B cell (primary cell): ENCODE measurements at regions not wholly inside any gene's neighbourhood (a gene's known extent, or its start where the extent isn't known, plus 50 kb on each side); places are given as distances from the start of the nearest gene placed in this dataset.

ENCODE experiments used
- ATAC-seq: fragments of 200-7000 bp; cut with Tn5 transposase; one replicate; pipeline ENCODE4 v1.10.0; 2021; ENCODE audit warnings: low read depth, mild to moderate bottlenecking, moderate number of reproducible peaks, moderate library complexity
- CTCF ChIA-PET: fragments of 350-600 bp; sonication (Branson Sonifier 250); formaldehyde crosslinking; loops from one replicate; lab custom pipeline; 2021; ENCODE audit warnings: antibody characterized with exemption, inconsistent platforms; lab: Charles Lee
- POLR2A ChIA-PET: fragments of 350-600 bp; sonication (Branson Sonifier 250); formaldehyde crosslinking; loops from one replicate; lab custom pipeline; 2021; ENCODE audit warnings: antibody characterized with exemption; lab: Charles Lee
- DNase-seq: peaks from one replicate; pipeline ENCODE4 v3.0.0; 2013
- H2AFZ ChIP-seq: 2 replicates; pipeline ENCODE4 v1.6.1; 2012; ENCODE audit warnings: mild to moderate bottlenecking, low read depth, low read length; ENCODE audit not compliant: insufficient read depth, poor library complexity, severe bottlenecking
- H3K27ac ChIP-seq, 2 donors: 1 replicate in 1 of 2; 2 replicates in 1 of 2; pipeline ENCODE4 v1.5.1; 2012 to 2013; ENCODE audit warnings: low read length in 2 of 2, mild to moderate bottlenecking in 2 of 2, moderate library complexity in 1 of 2
- H3K27me3 ChIP-seq, 4 experiments: fragments of 200-600 bp in 1 of 4; sonication (generic) in 1 of 4; replicated peaks in 1 of 4; 1 replicate in 2 of 4; 2 replicates in 2 of 4; pipeline versions ENCODE4 v1.6.1 to v1.7.0; 2013 to 2016; ENCODE audit warnings: low read length in 3 of 4, mild to moderate bottlenecking in 2 of 4, mixed read lengths in 1 of 4, moderate library complexity in 1 of 4; ENCODE audit not compliant: insufficient read depth in 4 of 4, control insufficient read depth in 3 of 4; ENCODE audit errors: control extremely low read depth in 1 of 4
- H3K36me3 ChIP-seq, 2 experiments: replicated peaks in 1 of 2; 1 replicate in 1 of 2; 2 replicates in 1 of 2; pipeline versions ENCODE4 v1.6.1 to v1.7.1; 2013; ENCODE audit warnings: low read length in 1 of 2; ENCODE audit not compliant: insufficient read depth in 2 of 2, control insufficient read depth in 1 of 2; ENCODE audit errors: control extremely low read depth in 1 of 2, extremely low read depth in 1 of 2
- H3K4me1 ChIP-seq, 2 donors: fragments of 200-600 bp in 1 of 2; sonication (generic) in 1 of 2; 1 replicate in 1 of 2; 2 replicates in 1 of 2; pipeline versions ENCODE4 v1.5.1 to v1.6.1; 2013 to 2017; ENCODE audit warnings: low read length in 2 of 2; ENCODE audit not compliant: control insufficient read depth in 2 of 2, insufficient read depth in 2 of 2
- H3K4me2 ChIP-seq: replicated peaks from 2 replicates; pipeline ENCODE3; 2012; ENCODE audit warnings: mild to moderate bottlenecking, low read depth, low read length; ENCODE audit not compliant: poor library complexity, severe bottlenecking
- H3K4me3 ChIP-seq, 5 experiments: fragments of 200-600 bp in 1 of 5; sonication (generic) in 1 of 5; 1 replicate in 3 of 5; 2 replicates in 2 of 5; pipeline versions ENCODE4 v1.5.1 to v1.7.0; 2011 to 2016; ENCODE audit warnings: low read length in 4 of 5, mild to moderate bottlenecking in 4 of 5, low read depth in 2 of 5, control low read depth in 1 of 5, moderate library complexity in 1 of 5; ENCODE audit not compliant: insufficient read depth in 1 of 5; ENCODE audit errors: control extremely low read depth in 1 of 5, extremely low read depth in 1 of 5
- H3K79me2 ChIP-seq: fragments of 200-600 bp; sonication (generic); one replicate; pipeline ENCODE4 v1.6.0; 2016; ENCODE audit warnings: low read length; ENCODE audit not compliant: control insufficient read depth, insufficient read depth
- H3K9ac ChIP-seq: fragments of 200-600 bp; sonication (generic); 2 replicates; pipeline ENCODE4 v1.6.1; 2017; ENCODE audit warnings: mild to moderate bottlenecking, low read length, moderate library complexity
- H3K9me3 ChIP-seq, 3 donors: one replicate each; pipeline versions ENCODE4 v1.6.1 to v1.7.1; 2013; ENCODE audit warnings: low read length in 2 of 3; ENCODE audit not compliant: control insufficient read depth in 2 of 3, insufficient read depth in 1 of 3; ENCODE audit errors: control extremely low read depth in 1 of 3
- H4K20me1 ChIP-seq: 2 replicates; pipeline ENCODE4 v1.6.0; 2012; ENCODE audit warnings: mild to moderate bottlenecking, low read length; ENCODE audit not compliant: insufficient read depth, control insufficient read depth, poor library complexity, severe bottlenecking
- H3K27ac Mint-ChIP-seq: one replicate; pipeline ENCODE4 v1.8.0; 2021; ENCODE audit warnings: mixed read lengths
- H3K27me3 Mint-ChIP-seq: one replicate; pipeline ENCODE4 v1.8.0; 2021; ENCODE audit warnings: mixed read lengths
- H3K4me1 Mint-ChIP-seq: one replicate; pipeline ENCODE4 v1.8.0; 2021; ENCODE audit warnings: mixed read lengths
- H3K4me3 Mint-ChIP-seq: one replicate; pipeline ENCODE4 v1.8.0; 2021; ENCODE audit warnings: mixed read lengths
- H3K9me3 Mint-ChIP-seq: one replicate; pipeline ENCODE4 v1.8.0; 2022; ENCODE audit warnings: mixed read lengths; ENCODE audit not compliant: insufficient read depth
- EZH2 ChIP-seq: IDR thresholded peaks from 2 replicates; pipeline ENCODE4 v1.6.1; 2012; ENCODE audit warnings: borderline replicate concordance, low read depth, mild to moderate bottlenecking, moderate library complexity, low read length; ENCODE audit not compliant: insufficient read depth, poor library complexity, severe bottlenecking
- WGBS: methylation state at CpG from one replicate; pipeline ENCODE4 v1.1.5; 2013; ENCODE audit warnings: missing lambda C conversion rate; ENCODE audit not compliant: insufficient coverage; 5-methylcytosine and 5-hydroxymethylcytosine counted together
- intact Hi-C: fragments of 100-400 bp; cut with micrococcal nuclease; formaldehyde crosslinking; loops from one replicate; pipeline ENCODE4 v1.10.0; 2022
- TF ChIP-seq, protein P1 (sequence below): fragments of 200-600 bp; IDR thresholded peaks from one replicate; pipeline ENCODE4 v1.8.0; 2022; ENCODE audit warnings: antibody characterized with exemption, mild to moderate bottlenecking

DNA sequence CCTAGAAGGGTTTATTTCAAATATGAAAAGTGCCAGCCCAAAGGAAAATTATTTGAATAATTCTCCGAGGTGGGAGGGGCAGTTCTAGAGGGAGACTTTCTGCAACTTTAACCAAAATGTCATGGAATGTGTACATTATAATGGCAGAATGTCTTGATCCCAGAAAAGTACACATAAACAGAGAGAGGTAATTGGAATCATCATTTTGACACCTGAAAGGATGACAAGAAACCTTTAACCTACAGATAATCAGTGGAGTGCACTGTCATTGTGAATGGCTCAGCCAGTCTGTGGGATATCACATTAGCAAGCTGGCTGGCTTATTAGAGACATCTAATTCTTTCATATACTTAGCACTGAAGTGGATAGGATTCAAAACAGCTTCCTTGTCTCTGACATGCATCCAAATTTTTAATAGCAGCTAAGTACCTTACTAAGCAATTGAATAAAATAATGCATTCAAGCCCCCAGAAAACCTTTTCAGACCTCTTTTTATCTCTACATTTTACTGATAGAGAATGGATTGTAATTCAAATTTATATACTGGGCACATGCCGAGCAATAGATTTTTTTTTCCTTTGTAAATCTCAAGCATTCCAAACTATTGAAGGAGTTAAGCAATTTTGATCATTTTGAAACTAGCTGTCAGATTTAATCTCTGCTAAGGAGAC is 468.6 kb downstream of the COG6 start:
- no peak overlapping the region for H2AFZ ChIP-seq
- H4K20me1 ChIP-seq: no peaks in the 10 kb centered on the region
- H3K4me1 ChIP-seq: peaks cover 42% of the 10 kb centered on the region in 2 donors
- DNase-seq (no peak), ATAC-seq (no peak)
- Mint-ChIP-seq H3K27ac (no peak overlapping the region), H3K4me3 (no peak overlapping the region), H3K27me3 (no peaks in the 10 kb centered on the region), H3K4me1 (peaks cover 44% of the 10 kb centered on the region), H3K9me3 (no peaks in the 10 kb centered on the region)
- intact Hi-C loops: no loop called here
- CTCF ChIA-PET: interaction anchor here (2.2 kb wide), 1 partner anchor 10 kb away, joined by 7 read pairs; no protein-coding TSS in a partner anchor
- no peak overlapping the region for H3K4me3 ChIP-seq
- H3K36me3 ChIP-seq: no peaks in the 10 kb centered on the region
- no peaks in the 10 kb centered on the region for H3K79me2 ChIP-seq
- POLR2A ChIA-PET: no interaction called here
- no CpG with 5 or more reads among the region's 2 CpGs for WGBS
- TF ChIP-seq, protein P1, sequence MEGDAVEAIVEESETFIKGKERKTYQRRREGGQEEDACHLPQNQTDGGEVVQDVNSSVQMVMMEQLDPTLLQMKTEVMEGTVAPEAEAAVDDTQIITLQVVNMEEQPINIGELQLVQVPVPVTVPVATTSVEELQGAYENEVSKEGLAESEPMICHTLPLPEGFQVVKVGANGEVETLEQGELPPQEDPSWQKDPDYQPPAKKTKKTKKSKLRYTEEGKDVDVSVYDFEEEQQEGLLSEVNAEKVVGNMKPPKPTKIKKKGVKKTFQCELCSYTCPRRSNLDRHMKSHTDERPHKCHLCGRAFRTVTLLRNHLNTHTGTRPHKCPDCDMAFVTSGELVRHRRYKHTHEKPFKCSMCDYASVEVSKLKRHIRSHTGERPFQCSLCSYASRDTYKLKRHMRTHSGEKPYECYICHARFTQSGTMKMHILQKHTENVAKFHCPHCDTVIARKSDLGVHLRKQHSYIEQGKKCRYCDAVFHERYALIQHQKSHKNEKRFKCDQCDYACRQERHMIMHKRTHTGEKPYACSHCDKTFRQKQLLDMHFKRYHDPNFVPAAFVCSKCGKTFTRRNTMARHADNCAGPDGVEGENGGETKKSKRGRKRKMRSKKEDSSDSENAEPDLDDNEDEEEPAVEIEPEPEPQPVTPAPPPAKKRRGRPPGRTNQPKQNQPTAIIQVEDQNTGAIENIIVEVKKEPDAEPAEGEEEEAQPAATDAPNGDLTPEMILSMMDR: no peak
- TF ChIP-seq EZH2: no peak
- no peaks in the 10 kb centered on the region for H3K27me3 ChIP-seq
- H3K9me3 ChIP-seq: peaks cover 0 to 5% (median 4%) of the 10 kb centered on the region in 3 donors
- no peak overlapping the region for H3K27ac ChIP-seq
- no peak overlapping the region for H3K9ac ChIP-seq
- no peak overlapping the region for H3K4me2 ChIP-seq

- Mint-ChIP-seq H3K4me3 (no peak overlapping the region), H3K27ac (no peak overlapping the region), H3K9me3 (no peaks in the 10 kb centered on the region), H3K27me3 (no peaks in the 10 kb centered on the region), H3K4me1 (peaks cover 48% of the 10 kb centered on the region)
- H3K9ac ChIP-seq: no peak overlapping the region
- CTCF ChIA-PET: interaction anchor here (1.8 to 2.2 kb wide), 2 partner anchors 11 to 55 kb away, joined by 4 to 7 read pairs; no protein-coding TSS in a partner anchor
- ATAC-seq (no peak), DNase-seq (no peak)
- H3K79me2 ChIP-seq: no peaks in the 10 kb centered on the region
- H4K20me1 ChIP-seq: no peaks in the 10 kb centered on the region
- no peaks in the 10 kb centered on the region for H3K27me3 ChIP-seq
- no peaks in the 10 kb centered on the region for H3K36me3 ChIP-seq
- intact Hi-C loops: loop anchor here (5.0 kb wide), 4 partner anchors 308 to 558 kb away; partner anchors contain the start of gene FOXO1
- H3K27ac ChIP-seq: no peak overlapping the region
- no peak overlapping the region for H3K4me3 ChIP-seq
- peaks cover 0 to 5% (median 4%) of the 10 kb centered on the region in 3 donors for H3K9me3 ChIP-seq
- no peak overlapping the region for H3K4me2 ChIP-seq
- POLR2A ChIA-PET: no interaction called here
- TF ChIP-seq, protein P1: no peak
- TF ChIP-seq EZH2: no peak
- no peak overlapping the region for H2AFZ ChIP-seq
- H3K4me1 ChIP-seq: peaks cover 45 to 47% of the 10 kb centered on the region in 2 donors
- 100% methylated on average over 1 of the region's 2 CpGs for WGBS
Observed at GRCh38 chr13:40124633-40125015, 469.2 kb downstream of the COG6 start.
